GM23338 (cell line): ENCODE measurements at regions not wholly inside any gene's neighbourhood (a gene's known extent, or its start where the extent isn't known, plus 50 kb on each side); places are given as distances from the start of the nearest gene placed in this dataset.

ENCODE experiments used
- ATAC-seq: fragments of 200-7000 bp; cut with Tn5 transposase; 3 replicates; pipeline ENCODE4 v1.9.1; 2020
- DNase-seq: peaks from one replicate; pipeline ENCODE4 v3.0.0-alpha.2; 2015; ENCODE audit warnings: low spot score
- H2AFZ ChIP-seq: fragments of 200-600 bp; sonication (generic); 2 replicates; pipeline ENCODE4 v1.8.0; 2016; ENCODE audit warnings: antibody characterized with exemption, mild to moderate bottlenecking, moderate library complexity
- H3F3A ChIP-seq: fragments of 200-600 bp; sonication (generic); replicated peaks from 2 replicates; pipeline ENCODE4 v1.8.0; 2017; ENCODE audit warnings: antibody characterized with exemption, mixed run types, low read depth
- H3K27ac ChIP-seq: fragments of 200-600 bp; sonication (generic); 2 replicates; pipeline ENCODE4 v1.6.1; 2016; ENCODE audit warnings: low read depth
- H3K27me3 ChIP-seq: fragments of 200-600 bp; sonication (generic); 2 replicates; pipeline ENCODE4 v1.8.0; 2016; ENCODE audit warnings: mild to moderate bottlenecking, mixed run types, moderate library complexity; ENCODE audit not compliant: insufficient read depth
- H3K36me3 ChIP-seq: fragments of 200-600 bp; sonication (generic); 2 replicates; pipeline ENCODE4 v1.8.0; 2016; ENCODE audit warnings: mild to moderate bottlenecking; ENCODE audit not compliant: insufficient read depth
- H3K4me1 ChIP-seq: fragments of 200-600 bp; sonication (generic); 2 replicates; pipeline ENCODE4 v1.8.0; 2016; ENCODE audit warnings: mild to moderate bottlenecking, moderate library complexity; ENCODE audit not compliant: insufficient read depth
- H3K4me2 ChIP-seq: fragments of 200-600 bp; sonication (generic); 2 replicates; pipeline ENCODE4 v1.7.1; 2017; ENCODE audit warnings: mixed run types
- H3K4me3 ChIP-seq: fragments of 200-600 bp; sonication (generic); 2 replicates; pipeline ENCODE4 v1.6.1; 2016; ENCODE audit warnings: mixed run types
- H3K79me2 ChIP-seq: fragments of 200-600 bp; sonication (generic); replicated peaks from 2 replicates; pipeline ENCODE4 v1.8.0; 2017; ENCODE audit warnings: mild to moderate bottlenecking; ENCODE audit not compliant: insufficient read depth
- H3K9me2 ChIP-seq: fragments of 200-600 bp; sonication (generic); 2 replicates; pipeline ENCODE4 v1.8.0; 2017; ENCODE audit not compliant: insufficient read depth
- H4K20me1 ChIP-seq: fragments of 200-600 bp; sonication (generic); replicated peaks from 2 replicates; pipeline ENCODE4 v1.8.0; 2017; ENCODE audit warnings: mild to moderate bottlenecking; ENCODE audit not compliant: insufficient read depth
- H3K27ac Mint-ChIP-seq: 2 replicates; pipeline ENCODE4 v1.8.0; 2020; ENCODE audit warnings: inconsistent platforms, mild to moderate bottlenecking, moderate library complexity, mixed read lengths
- H3K27me3 Mint-ChIP-seq: 3 replicates; pipeline ENCODE4 v1.8.0; 2022; ENCODE audit warnings: low read depth, mild to moderate bottlenecking, moderate library complexity, mixed read lengths, inconsistent platforms; ENCODE audit not compliant: insufficient read depth, poor library complexity
- H3K36me3 Mint-ChIP-seq: 3 replicates; pipeline ENCODE4 v1.8.0; 2021; ENCODE audit warnings: low read depth, mild to moderate bottlenecking, inconsistent platforms, moderate library complexity, mixed read lengths
- H3K4me1 Mint-ChIP-seq: 3 replicates; pipeline ENCODE4 v1.8.0; 2020; ENCODE audit warnings: mild to moderate bottlenecking, inconsistent platforms, mixed read lengths
- H3K4me3 Mint-ChIP-seq: 3 replicates; pipeline ENCODE4 v1.8.0; 2021; ENCODE audit warnings: moderate library complexity, mild to moderate bottlenecking, inconsistent platforms, mixed read lengths
- H3K9me3 Mint-ChIP-seq: 3 replicates; pipeline ENCODE4 v1.8.0; 2020; ENCODE audit warnings: moderate library complexity, mild to moderate bottlenecking, inconsistent platforms, mixed read lengths
- CREB1 ChIP-seq: fragments of 250-450 bp; sonication (Bioruptor Pico); IDR thresholded peaks from 2 replicates; pipeline ENCODE4 v1.5.0; 2020; ENCODE audit warnings: low read depth, mild to moderate bottlenecking, moderate library complexity
- EZH2 ChIP-seq: fragments of 200-600 bp; sonication (generic); IDR thresholded peaks from one replicate; pipeline ENCODE4 v1.8.0; 2017; ENCODE audit warnings: antibody characterized with exemption, mild to moderate bottlenecking, low read depth; ENCODE audit not compliant: unreplicated experiment
- EZH2phosphoT487 ChIP-seq: fragments of 200-600 bp; sonication (generic); IDR thresholded peaks from one replicate; pipeline ENCODE4 v1.8.1; 2018; ENCODE audit warnings: antibody characterized with exemption; ENCODE audit not compliant: unreplicated experiment
- JUNB ChIP-seq: IDR thresholded peaks from one replicate; pipeline ENCODE4 v1.6.1; 2016; ENCODE audit warnings: antibody characterized with exemption; ENCODE audit not compliant: unreplicated experiment
- NANOG ChIP-seq: IDR thresholded peaks from 2 replicates; pipeline ENCODE4 v1.6.1; 2016; ENCODE audit warnings: antibody characterized with exemption, borderline replicate concordance
- POLR2AphosphoS5 ChIP-seq: IDR thresholded peaks from 2 replicates; pipeline ENCODE4 v1.6.1; 2016; ENCODE audit warnings: antibody characterized with exemption, low read depth
- REST ChIP-seq: IDR thresholded peaks from one replicate; pipeline ENCODE4 v1.6.1; 2018; ENCODE audit warnings: antibody characterized with exemption; ENCODE audit not compliant: unreplicated experiment
- STAT1 ChIP-seq: IDR thresholded peaks from one replicate; pipeline ENCODE4 v1.6.1; 2016; ENCODE audit warnings: antibody characterized with exemption; ENCODE audit not compliant: unreplicated experiment
- ZNF114 ChIP-seq: fragments of 250-450 bp; sonication (Bioruptor Pico); IDR thresholded peaks from 2 replicates; pipeline ENCODE4 v1.5.0; 2020; ENCODE audit warnings: mild to moderate bottlenecking, moderate library complexity
- ZNF331 ChIP-seq: fragments of 250-450 bp; sonication (Bioruptor Pico); IDR thresholded peaks from 2 replicates; pipeline ENCODE4 v1.5.0; 2020; ENCODE audit warnings: low read depth, mild to moderate bottlenecking, moderate library complexity
- TF ChIP-seq, protein P1 (sequence below): IDR thresholded peaks from 2 replicates; pipeline ENCODE4 v1.6.1; 2016; ENCODE audit warnings: antibody characterized with exemption
- TF ChIP-seq, protein P2 (sequence below), 2 experiments: fragments of 200-600 bp in 1 of 2; sonication (generic) in 1 of 2; conservative IDR thresholded peaks; 2 replicates each; pipeline versions ENCODE4 v1.5.1 to v1.6.1; 2016 to 2017; ENCODE audit warnings: antibody characterized with exemption in 2 of 2, low read depth in 2 of 2, mild to moderate bottlenecking in 2 of 2, moderate library complexity in 1 of 2
- TF ChIP-seq, protein P3 (sequence below): fragments of 250-450 bp; sonication (Bioruptor Pico); IDR thresholded peaks from 2 replicates; pipeline ENCODE4 v1.5.0; 2020; ENCODE audit warnings: mild to moderate bottlenecking, moderate library complexity

- ATAC-seq: no peak
- Histone ChIP-seq H3K27ac (no peak overlapping the region), H2AFZ (no peak overlapping the region; the same call in 1 of the 2 replicates), H3K4me3 (no peak overlapping the region), H3K36me3 (no peaks in the 10 kb centered on the region), H3K4me2 (no peak overlapping the region), H3F3A (no peaks in the 10 kb centered on the region), H3K4me1 (peaks cover 8% of the 10 kb centered on the region), H3K79me2 (no peaks in the 10 kb centered on the region), H3K9me2 (no peaks in the 10 kb centered on the region), H3K27me3 (no peaks in the 10 kb centered on the region), H4K20me1 (no peaks in the 10 kb centered on the region)
- Mint-ChIP-seq H3K4me3 (no peak overlapping the region), H3K36me3 (no peaks in the 10 kb centered on the region), H3K27me3 (peaks cover 1% of the 10 kb centered on the region), H3K9me3 (no peaks in the 10 kb centered on the region), H3K4me1 (peaks cover 17% of the 10 kb centered on the region; the same call in 2 of the 3 replicates), H3K27ac (no peak overlapping the region)
- DNase-seq: no peak
- TF ChIP-seq STAT1 (no peak), EZH2 (no peak), JUNB (no peak), ZNF331 (CRISPR knock-in tag) (no peak), EZH2phosphoT487 (no peak), NANOG (no peak), REST (no peak), ZNF114 (CRISPR knock-in tag) (no peak), CREB1 (CRISPR knock-in tag) (no peak), POLR2AphosphoS5 (no peak)
- TF ChIP-seq, protein P1, sequence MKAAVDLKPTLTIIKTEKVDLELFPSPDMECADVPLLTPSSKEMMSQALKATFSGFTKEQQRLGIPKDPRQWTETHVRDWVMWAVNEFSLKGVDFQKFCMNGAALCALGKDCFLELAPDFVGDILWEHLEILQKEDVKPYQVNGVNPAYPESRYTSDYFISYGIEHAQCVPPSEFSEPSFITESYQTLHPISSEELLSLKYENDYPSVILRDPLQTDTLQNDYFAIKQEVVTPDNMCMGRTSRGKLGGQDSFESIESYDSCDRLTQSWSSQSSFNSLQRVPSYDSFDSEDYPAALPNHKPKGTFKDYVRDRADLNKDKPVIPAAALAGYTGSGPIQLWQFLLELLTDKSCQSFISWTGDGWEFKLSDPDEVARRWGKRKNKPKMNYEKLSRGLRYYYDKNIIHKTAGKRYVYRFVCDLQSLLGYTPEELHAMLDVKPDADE: no peak
- TF ChIP-seq, protein P2, sequence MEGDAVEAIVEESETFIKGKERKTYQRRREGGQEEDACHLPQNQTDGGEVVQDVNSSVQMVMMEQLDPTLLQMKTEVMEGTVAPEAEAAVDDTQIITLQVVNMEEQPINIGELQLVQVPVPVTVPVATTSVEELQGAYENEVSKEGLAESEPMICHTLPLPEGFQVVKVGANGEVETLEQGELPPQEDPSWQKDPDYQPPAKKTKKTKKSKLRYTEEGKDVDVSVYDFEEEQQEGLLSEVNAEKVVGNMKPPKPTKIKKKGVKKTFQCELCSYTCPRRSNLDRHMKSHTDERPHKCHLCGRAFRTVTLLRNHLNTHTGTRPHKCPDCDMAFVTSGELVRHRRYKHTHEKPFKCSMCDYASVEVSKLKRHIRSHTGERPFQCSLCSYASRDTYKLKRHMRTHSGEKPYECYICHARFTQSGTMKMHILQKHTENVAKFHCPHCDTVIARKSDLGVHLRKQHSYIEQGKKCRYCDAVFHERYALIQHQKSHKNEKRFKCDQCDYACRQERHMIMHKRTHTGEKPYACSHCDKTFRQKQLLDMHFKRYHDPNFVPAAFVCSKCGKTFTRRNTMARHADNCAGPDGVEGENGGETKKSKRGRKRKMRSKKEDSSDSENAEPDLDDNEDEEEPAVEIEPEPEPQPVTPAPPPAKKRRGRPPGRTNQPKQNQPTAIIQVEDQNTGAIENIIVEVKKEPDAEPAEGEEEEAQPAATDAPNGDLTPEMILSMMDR (conservative IDR thresholded peaks at IDR 0.05; ENCODE audit: low read depth in 2 of 2): no peak
- TF ChIP-seq, protein P3, sequence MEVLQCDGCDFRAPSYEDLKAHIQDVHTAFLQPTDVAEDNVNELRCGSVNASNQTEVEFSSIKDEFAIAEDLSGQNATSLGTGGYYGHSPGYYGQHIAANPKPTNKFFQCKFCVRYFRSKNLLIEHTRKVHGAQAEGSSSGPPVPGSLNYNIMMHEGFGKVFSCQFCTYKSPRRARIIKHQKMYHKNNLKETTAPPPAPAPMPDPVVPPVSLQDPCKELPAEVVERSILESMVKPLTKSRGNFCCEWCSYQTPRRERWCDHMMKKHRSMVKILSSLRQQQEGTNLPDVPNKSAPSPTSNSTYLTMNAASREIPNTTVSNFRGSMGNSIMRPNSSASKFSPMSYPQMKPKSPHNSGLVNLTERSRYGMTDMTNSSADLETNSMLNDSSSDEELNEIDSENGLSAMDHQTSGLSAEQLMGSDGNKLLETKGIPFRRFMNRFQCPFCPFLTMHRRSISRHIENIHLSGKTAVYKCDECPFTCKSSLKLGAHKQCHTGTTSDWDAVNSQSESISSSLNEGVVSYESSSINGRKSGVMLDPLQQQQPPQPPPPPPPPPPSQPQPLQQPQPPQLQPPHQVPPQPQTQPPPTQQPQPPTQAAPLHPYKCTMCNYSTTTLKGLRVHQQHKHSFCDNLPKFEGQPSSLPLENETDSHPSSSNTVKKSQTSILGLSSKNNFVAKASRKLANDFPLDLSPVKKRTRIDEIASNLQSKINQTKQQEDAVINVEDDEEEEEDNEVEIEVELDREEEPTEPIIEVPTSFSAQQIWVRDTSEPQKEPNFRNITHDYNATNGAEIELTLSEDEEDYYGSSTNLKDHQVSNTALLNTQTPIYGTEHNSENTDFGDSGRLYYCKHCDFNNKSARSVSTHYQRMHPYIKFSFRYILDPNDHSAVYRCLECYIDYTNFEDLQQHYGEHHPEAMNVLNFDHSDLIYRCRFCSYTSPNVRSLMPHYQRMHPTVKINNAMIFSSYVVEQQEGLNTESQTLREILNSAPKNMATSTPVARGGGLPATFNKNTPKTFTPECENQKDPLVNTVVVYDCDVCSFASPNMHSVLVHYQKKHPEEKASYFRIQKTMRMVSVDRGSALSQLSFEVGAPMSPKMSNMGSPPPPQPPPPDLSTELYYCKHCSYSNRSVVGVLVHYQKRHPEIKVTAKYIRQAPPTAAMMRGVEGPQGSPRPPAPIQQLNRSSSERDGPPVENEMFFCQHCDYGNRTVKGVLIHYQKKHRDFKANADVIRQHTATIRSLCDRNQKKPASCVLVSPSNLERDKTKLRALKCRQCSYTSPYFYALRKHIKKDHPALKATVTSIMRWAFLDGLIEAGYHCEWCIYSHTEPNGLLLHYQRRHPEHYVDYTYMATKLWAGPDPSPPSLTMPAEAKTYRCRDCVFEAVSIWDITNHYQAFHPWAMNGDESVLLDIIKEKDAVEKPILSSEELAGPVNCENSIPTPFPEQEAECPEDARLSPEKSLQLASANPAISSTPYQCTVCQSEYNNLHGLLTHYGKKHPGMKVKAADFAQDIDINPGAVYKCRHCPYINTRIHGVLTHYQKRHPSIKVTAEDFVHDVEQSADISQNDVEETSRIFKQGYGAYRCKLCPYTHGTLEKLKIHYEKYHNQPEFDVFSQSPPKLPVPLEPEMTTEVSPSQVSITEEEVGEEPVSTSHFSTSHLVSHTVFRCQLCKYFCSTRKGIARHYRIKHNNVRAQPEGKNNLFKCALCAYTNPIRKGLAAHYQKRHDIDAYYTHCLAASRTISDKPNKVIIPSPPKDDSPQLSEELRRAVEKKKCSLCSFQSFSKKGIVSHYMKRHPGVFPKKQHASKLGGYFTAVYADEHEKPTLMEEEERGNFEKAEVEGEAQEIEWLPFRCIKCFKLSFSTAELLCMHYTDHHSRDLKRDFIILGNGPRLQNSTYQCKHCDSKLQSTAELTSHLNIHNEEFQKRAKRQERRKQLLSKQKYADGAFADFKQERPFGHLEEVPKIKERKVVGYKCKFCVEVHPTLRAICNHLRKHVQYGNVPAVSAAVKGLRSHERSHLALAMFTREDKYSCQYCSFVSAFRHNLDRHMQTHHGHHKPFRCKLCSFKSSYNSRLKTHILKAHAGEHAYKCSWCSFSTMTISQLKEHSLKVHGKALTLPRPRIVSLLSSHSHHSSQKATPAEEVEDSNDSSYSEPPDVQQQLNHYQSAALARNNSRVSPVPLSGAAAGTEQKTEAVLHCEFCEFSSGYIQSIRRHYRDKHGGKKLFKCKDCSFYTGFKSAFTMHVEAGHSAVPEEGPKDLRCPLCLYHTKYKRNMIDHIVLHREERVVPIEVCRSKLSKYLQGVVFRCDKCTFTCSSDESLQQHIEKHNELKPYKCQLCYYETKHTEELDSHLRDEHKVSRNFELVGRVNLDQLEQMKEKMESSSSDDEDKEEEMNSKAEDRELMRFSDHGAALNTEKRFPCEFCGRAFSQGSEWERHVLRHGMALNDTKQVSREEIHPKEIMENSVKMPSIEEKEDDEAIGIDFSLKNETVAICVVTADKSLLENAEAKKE: no peak
These were observed 459.9 kb upstream of the NFIA start for GRCh38 chr1:60622486-60622885.
